ENCODE measurements at regions not wholly inside any gene's neighbourhood (a gene's known extent, or its start where the extent isn't known, plus 50 kb on each side); places are given as distances from the start of the nearest gene placed in this dataset.
"Not testable (repeated sequence)": the region's sequence is repeated elsewhere in the genome, so short reads cannot be mapped to it uniquely, and the experiment has no call there.

DNA sequence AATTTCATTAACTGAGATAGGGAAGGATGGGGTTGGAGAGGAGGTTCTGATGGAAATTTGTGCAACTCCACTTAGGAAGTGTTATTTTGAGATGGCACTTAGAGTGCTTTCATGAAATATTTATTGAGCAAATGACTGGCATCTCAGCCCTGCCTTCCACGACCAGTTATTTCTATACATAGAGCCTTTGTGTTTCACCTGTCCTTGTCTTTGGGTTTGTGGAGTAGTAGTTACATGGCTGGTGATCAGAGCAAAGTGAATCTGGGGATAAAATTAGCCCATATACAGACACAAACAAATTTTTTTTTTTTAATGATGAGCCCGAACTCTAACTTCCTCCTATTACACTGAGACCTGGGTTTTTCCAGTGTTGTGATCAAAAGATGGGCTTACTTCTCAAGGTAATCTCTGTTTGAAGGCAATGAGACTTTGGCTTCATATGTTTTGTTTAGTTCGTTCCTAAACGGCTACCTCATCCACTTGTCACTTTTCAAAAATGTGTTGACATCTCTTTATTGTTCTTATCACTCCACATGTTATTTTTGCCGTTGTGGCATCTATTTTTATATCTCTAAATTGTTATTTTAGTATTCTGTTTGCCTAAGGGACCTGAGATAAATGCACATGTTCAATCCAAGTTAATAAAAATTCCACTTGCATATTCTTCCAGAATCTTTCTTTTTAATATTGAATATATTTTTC, 120.2 kb upstream of the FOLH1 start:
- intact Hi-C loops (cut with DNase I, micrococcal nuclease); ATAC-seq; DNase-seq: not testable (repeated sequence)

GRCh38 chr11:49327766-49328165, 119.4 kb upstream of the FOLH1 start:
- intact Hi-C loops (cut with DNase I, micrococcal nuclease); ATAC-seq; DNase-seq: not testable (repeated sequence)

- DNase-seq; intact Hi-C loops (cut with DNase I, micrococcal nuclease); ATAC-seq: not testable (repeated sequence)
These were observed 118.2 kb upstream of the FOLH1 start for GRCh38 chr11:49326651-49327050.

- no peak for ATAC-seq
- intact Hi-C loops (cut with DNase I, micrococcal nuclease), result no loop called here
- no peak for DNase-seq
These were observed 107.8 kb upstream of the FOLH1 start for GRCh38 chr11:49316180-49316579.

DNA sequence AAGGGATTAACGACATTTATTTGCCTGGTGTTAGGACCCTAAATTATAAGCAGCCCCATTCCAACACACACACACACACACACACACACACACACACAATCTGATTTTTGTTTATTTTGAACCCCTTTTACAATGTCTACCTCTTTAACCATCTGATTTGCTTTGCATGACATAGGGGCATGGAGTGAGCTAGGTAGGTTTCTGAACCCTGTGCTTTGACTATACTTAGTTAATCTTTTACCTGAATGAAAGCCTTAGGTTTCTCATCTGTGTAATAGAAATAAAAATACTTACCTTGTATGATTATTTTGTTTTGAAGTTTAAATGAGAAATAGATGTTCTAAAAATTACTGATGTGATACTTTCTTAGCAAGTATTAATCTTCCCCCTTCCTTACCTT, 94.7 kb upstream of the FOLH1 start:
- intact Hi-C loops (cut with DNase I, micrococcal nuclease), result no loop called here
- ATAC-seq (no peak), DNase-seq (no peak)

DNA sequence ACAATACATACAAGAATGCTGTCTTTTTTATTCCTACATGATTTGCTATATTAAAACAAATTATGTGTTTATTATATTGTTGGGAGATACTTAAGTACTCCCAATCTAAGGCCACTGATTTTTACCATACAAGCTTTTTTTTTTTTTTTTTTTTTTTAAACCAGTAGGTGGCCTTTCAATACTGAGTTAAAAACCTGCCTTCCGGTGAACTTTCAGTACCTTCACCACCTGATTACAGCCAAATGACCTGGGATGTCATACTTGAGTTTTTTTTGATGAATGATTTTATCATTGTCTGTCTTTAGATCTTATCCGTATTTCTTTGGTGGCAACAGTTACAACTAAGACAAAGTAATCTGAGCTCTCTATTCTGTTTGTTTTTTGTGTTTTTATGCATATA, 94.0 kb upstream of the FOLH1 start:
- DNase-seq (no peak), ATAC-seq (no peak)
- intact Hi-C loops (cut with DNase I, micrococcal nuclease), result no loop called here

DNA sequence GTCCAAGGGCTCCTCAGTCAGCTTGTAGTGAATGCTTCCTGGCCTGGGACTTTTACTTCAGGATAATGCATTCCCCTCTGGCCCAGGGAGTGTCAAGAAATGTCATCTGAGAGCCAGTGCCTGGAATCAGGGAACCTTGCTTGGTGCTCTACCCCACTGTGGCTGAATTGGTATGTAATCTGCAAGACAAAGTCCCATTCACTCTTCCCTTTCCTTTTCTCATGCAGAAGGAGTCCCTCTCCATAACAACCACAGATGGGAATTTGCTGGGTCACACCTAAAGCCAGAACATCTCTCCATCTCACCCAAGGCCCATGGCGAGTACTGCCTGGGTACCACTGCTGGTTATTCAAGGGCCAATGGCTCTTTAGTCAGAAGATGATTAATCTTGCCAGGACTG, 89.6 kb upstream of the FOLH1 start:
- intact Hi-C loops (cut with DNase I, micrococcal nuclease); ATAC-seq; DNase-seq: not testable (repeated sequence)

DNA sequence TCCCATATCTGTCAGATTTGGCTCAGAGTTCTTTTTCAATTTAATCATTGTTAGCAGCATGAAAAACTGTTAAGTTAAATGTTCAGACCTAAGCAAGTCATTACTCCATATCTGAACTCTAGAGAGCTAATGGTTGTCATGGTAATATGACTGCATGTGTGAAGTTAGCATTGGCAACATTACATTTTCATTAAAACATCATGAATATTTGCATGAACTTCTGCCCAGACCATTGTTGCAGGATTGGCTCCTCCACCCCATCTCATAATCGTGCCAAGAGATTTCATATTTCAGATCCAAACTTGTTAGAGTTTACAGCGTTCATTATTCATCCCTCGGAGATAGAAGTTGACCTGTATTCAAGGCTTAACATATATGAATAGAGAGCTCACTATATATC, 75.5 kb upstream of the FOLH1 start:
- intact Hi-C loops (cut with DNase I, micrococcal nuclease); ATAC-seq; DNase-seq: not testable (repeated sequence)

DNA sequence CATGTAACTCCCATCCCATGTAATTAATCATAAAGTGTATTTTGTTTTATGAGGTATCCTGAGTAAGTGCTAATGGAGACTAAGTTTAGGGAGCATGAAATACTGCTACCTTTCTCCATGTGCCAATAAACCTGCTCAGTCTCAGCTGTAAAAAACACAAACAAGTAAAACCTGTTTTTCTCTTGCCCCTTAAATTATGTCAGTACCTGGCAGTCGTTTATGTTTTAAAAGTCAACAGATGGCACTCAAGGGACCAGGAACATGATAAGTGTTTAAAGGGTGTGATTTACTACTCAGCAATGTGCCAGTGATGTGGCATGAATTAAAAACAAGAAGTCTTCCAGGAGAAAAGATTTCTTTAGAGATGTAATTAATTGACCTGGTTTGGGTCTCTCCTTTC, 74.9 kb upstream of the FOLH1 start:
- DNase-seq; intact Hi-C loops (cut with DNase I, micrococcal nuclease): not testable (repeated sequence)
- ATAC-seq, result peak; percentile 63

GRCh38 chr11:49282125-49282524, 73.7 kb upstream of the FOLH1 start:
- ATAC-seq; intact Hi-C loops (cut with DNase I, micrococcal nuclease); DNase-seq: not testable (repeated sequence)

- intact Hi-C loops (cut with DNase I, micrococcal nuclease); ATAC-seq; DNase-seq: not testable (repeated sequence)
These were observed 69.5 kb upstream of the FOLH1 start for GRCh38 chr11:49277951-49278350.

Data from left colon (tissue), 2 donors.